HFFc6 (cell line): ENCODE measurements at regions not wholly inside any gene's neighbourhood (a gene's known extent, or its start where the extent isn't known, plus 50 kb on each side); places are given as distances from the start of the nearest gene placed in this dataset.

Source experiments
- DNase-seq: peaks from one replicate; pipeline ENCODE4 v3.0.0-alpha.2; 2018
- H3K27ac Mint-ChIP-seq: 2 replicates; pipeline ENCODE4 v1.8.0; 2020; ENCODE audit warnings: mild to moderate bottlenecking, mixed read lengths
- H3K27me3 Mint-ChIP-seq: 2 replicates; pipeline ENCODE4 v1.8.0; 2021; ENCODE audit warnings: mild to moderate bottlenecking, moderate library complexity, mixed read lengths; ENCODE audit not compliant: insufficient read depth
- H3K36me3 Mint-ChIP-seq: 2 replicates; pipeline ENCODE4 v1.8.0; 2021; ENCODE audit warnings: low read depth, mixed read lengths
- H3K4me1 Mint-ChIP-seq: 2 replicates; pipeline ENCODE4 v1.8.0; 2020; ENCODE audit warnings: low read depth, mixed read lengths
- H3K4me3 Mint-ChIP-seq: 2 replicates; pipeline ENCODE4 v1.8.0; 2020; ENCODE audit warnings: mild to moderate bottlenecking, moderate library complexity, mixed read lengths
- H3K9me3 Mint-ChIP-seq: 2 replicates; pipeline ENCODE4 v1.8.0; 2020; ENCODE audit warnings: mild to moderate bottlenecking, mixed read lengths
- CTCF ChIP-seq: fragments of 200-600 bp; sonication (generic); IDR thresholded peaks from 2 replicates; pipeline ENCODE4 v1.5.0; 2021; ENCODE audit warnings: antibody characterized with exemption, mild to moderate bottlenecking

DNA sequence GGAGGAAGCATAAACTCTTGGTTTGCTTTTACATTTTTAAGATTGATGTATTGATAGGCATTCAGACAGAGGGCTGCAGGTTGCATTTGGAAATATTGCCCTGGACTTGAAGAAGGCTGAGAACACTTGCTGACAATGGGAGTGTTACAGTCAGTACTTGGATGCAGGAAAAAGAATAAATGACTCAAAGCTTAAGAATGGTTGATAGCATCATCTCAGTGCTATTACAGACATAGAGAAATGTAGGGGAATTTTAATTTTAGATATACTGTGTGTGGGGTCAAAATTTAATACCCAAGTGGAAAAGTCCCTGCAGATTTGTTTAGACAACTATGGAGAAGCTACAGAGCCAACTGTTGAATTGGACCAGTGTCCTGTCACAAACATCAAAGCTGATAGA, 101.1 kb downstream of the ISL1 start:
- Mint-ChIP-seq H3K4me3 (no peak overlapping the region), H3K9me3 (no peaks in the 10 kb centered on the region; the same call in 1 of the 2 replicates), H3K4me1 (peaks cover 36% of the 10 kb centered on the region; the same call in 1 of the 2 replicates), H3K27me3 (peaks cover 1% of the 10 kb centered on the region), H3K36me3 (no peaks in the 10 kb centered on the region), H3K27ac (peak overlapping the region; percentile 40; the same call in 1 of the 2 replicates)
- DNase-seq, result peak; percentile 49
- no peak for TF ChIP-seq CTCF

DNA sequence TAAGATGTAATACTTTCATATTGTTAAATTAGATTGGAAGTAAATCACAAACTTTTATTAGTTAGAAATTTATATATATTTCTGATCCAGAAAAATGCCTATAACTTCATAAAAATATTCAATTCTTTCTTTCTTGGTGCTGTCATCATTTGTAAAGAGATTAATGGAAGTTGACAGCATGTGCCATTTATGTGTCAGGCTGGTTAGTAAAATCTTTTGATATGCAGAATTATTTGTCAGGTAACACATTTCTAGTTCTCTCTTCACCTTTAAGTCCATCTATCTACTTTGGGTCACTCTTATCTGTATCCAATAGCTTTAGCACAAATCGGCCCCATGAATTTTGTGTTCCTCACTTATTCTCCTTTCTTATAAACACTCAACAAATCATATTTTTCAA, 102.9 kb downstream of the ISL1 start:
- H3K27me3 Mint-ChIP-seq, result peaks cover 1% of the 10 kb centered on the region
- no peak overlapping the region for H3K27ac Mint-ChIP-seq
- H3K4me3 Mint-ChIP-seq, result no peak overlapping the region
- H3K4me1 Mint-ChIP-seq, result peaks cover 39% of the 10 kb centered on the region; the same call in 1 of the 2 replicates
- no peaks in the 10 kb centered on the region; the same call in 1 of the 2 replicates for H3K9me3 Mint-ChIP-seq
- H3K36me3 Mint-ChIP-seq, result no peaks in the 10 kb centered on the region
- TF ChIP-seq CTCF, result no peak
- DNase-seq, result no peak

- Mint-ChIP-seq H3K9me3 (no peaks in the 10 kb centered on the region; the same call in 1 of the 2 replicates), H3K4me1 (peaks cover 31% of the 10 kb centered on the region; the same call in 1 of the 2 replicates), H3K27me3 (peaks cover 1% of the 10 kb centered on the region), H3K27ac (no peak overlapping the region), H3K36me3 (no peaks in the 10 kb centered on the region), H3K4me3 (no peak overlapping the region)
- no peak for DNase-seq
- no peak for TF ChIP-seq CTCF
These were observed 104.7 kb downstream of the ISL1 start for GRCh38 chr5:51487952-51488351.

GRCh38 chr5:51488803-51489642, 105.8 kb downstream of the ISL1 start:
- no peaks in the 10 kb centered on the region; the same call in 1 of the 2 replicates for H3K9me3 Mint-ChIP-seq
- DNase-seq, result peak; percentile 4
- no peak overlapping the region for H3K27ac Mint-ChIP-seq
- H3K4me1 Mint-ChIP-seq, result peaks cover 21% of the 10 kb centered on the region; the same call in 1 of the 2 replicates
- no peak for TF ChIP-seq CTCF
- H3K27me3 Mint-ChIP-seq, result no peaks in the 10 kb centered on the region; the same call in 1 of the 2 replicates
- no peak overlapping the region for H3K4me3 Mint-ChIP-seq
- H3K36me3 Mint-ChIP-seq, result no peaks in the 10 kb centered on the region

- H3K4me1 Mint-ChIP-seq, result peaks cover 20% of the 10 kb centered on the region
- H3K4me3 Mint-ChIP-seq, result no peak overlapping the region
- no peaks in the 10 kb centered on the region for H3K36me3 Mint-ChIP-seq
- no peaks in the 10 kb centered on the region; the same call in 1 of the 2 replicates for H3K27me3 Mint-ChIP-seq
- no peak for TF ChIP-seq CTCF
- peak overlapping the region; percentile 12; the same call in 1 of the 2 replicates for H3K27ac Mint-ChIP-seq
- no peak for DNase-seq
- H3K9me3 Mint-ChIP-seq, result no peaks in the 10 kb centered on the region; the same call in 1 of the 2 replicates
These were observed 111.6 kb downstream of the ISL1 start for GRCh38 chr5:51494821-51495220.
